ENCODE measurements at regions not wholly inside any gene's neighbourhood (a gene's known extent, or its start where the extent isn't known, plus 50 kb on each side); places are given as distances from the start of the nearest gene placed in this dataset.

DNA sequence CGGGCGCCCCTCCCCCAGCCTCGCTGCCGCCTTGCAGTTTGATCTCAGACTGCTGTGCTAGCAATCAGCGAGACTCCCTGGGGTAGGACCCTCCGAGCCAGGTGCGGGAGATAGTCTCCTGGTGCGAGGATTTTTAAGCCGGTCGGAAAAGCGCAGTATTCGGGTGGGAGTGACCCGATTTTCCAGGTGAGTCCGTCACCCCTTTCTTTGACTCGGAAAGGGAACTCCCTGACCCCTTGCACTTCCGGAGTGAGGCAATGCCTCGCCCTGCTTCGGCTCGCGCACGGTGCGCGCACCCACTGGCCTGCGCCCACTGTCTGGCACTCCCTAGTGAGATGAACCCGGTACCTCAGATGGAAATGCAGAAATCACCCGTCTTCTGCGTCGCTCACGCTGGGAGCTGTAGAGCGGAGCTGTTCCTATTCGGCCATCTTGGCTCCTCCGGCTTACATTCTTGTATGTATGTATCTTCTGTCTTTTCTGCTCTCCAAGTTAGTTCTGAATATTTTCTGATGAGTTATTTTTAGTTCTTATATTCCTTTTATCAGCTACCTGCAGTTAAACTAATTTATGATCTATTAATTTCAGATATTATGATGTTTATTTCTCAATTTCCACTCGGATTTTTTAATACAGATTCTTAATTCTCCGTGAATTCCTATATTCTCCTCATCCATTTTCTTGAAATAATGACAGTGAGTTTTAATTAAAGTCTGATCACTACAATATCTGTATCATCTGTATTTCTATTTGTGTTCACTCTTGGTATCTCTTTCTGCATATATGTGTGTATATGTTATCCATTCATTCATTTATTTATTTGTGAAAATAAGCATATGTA is 370.2 kb upstream of the GRM7 start (continued):
- peak; percentile 76 for TF ChIP-seq ZBTB9 (CRISPR knock-in tag; IDR thresholded peaks at IDR 0.05)
- peak in 1 of 2 experiments; percentile 24; a peak in 1 of 4 replicates for TF ChIP-seq KDM1A (IDR thresholded peaks at IDR 0.05)
- TF ChIP-seq, protein P1, sequence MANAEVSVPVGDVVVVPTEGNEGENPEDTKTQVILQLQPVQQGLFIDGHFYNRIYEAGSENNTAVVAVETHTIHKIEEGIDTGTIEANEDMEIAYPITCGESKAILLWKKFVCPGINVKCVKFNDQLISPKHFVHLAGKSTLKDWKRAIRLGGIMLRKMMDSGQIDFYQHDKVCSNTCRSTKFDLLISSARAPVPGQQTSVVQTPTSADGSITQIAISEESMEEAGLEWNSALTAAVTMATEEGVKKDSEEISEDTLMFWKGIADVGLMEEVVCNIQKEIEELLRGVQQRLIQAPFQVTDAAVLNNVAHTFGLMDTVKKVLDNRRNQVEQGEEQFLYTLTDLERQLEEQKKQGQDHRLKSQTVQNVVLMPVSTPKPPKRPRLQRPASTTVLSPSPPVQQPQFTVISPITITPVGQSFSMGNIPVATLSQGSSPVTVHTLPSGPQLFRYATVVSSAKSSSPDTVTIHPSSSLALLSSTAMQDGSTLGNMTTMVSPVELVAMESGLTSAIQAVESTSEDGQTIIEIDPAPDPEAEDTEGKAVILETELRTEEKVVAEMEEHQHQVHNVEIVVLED (CRISPR knock-in tag; IDR thresholded peaks at IDR 0.05), result peak; percentile 48
- TF ChIP-seq NRF1 (conservative IDR thresholded peaks at IDR 0.05 in 1 of 2, IDR thresholded peaks at IDR 0.05 in 1 of 2), result peak; percentile 87 to 89
- peak; percentile 81 for TF ChIP-seq ZBTB17 (CRISPR knock-in tag; IDR thresholded peaks at IDR 0.05)
- TF ChIP-seq TARDBP (IDR thresholded peaks at IDR 0.05), result peak; percentile 89
- peak; percentile 35; the same call in 1 of the 2 replicates for TF ChIP-seq NFIC (IDR thresholded peaks at IDR 0.05)
- TF ChIP-seq L3MBTL2 (IDR thresholded peaks at IDR 0.05), result peak; percentile 86
- TF ChIP-seq KAT8 (IDR thresholded peaks at IDR 0.05; ENCODE audit: low read depth), result peak; percentile 53; the same call in 1 of the 2 replicates
- TF ChIP-seq SOX6 (IDR thresholded peaks at IDR 0.05), result peak; percentile 73
- TF ChIP-seq KLF6 (CRISPR knock-in tag; IDR thresholded peaks at IDR 0.05; ENCODE audit: borderline replicate concordance), result peak; percentile 71; the same call in 1 of the 2 replicates
- peak; percentile 70; the same call in 1 of the 2 replicates for TF ChIP-seq NCOR1 (IDR thresholded peaks at IDR 0.05)
- peak; percentile 53; the same call in 1 of the 2 replicates for TF ChIP-seq HDAC8 (tag; IDR thresholded peaks at IDR 0.05)
- TF ChIP-seq AFF1 (IDR thresholded peaks at IDR 0.05; ENCODE audit: low read depth in 1 of 2, partially characterized antibody in 2 of 2), result peak; percentile 42 to 75
- TF ChIP-seq PRDM10 (IDR thresholded peaks at IDR 0.05; ENCODE audit: partially characterized antibody), result peak; percentile 44
- peak; percentile 43 for TF ChIP-seq RBBP5 (IDR thresholded peaks at IDR 0.05; ENCODE audit: borderline replicate concordance, insufficient read depth, low read length, poor library complexity, severe bottlenecking)
- TF ChIP-seq CC2D1A (IDR thresholded peaks at IDR 0.05), result peak; percentile 68
